OCI-LY1 (cell line): ENCODE measurements at regions not wholly inside any gene's neighbourhood (a gene's known extent, or its start where the extent isn't known, plus 50 kb on each side); places are given as distances from the start of the nearest gene placed in this dataset.

Source experiments
- CTCF ChIP-seq: fragments of 200-600 bp; sonication (generic), shearing (Covaris generic); IDR thresholded peaks from 2 replicates; pipeline ENCODE4 v1.5.1; 2017; ENCODE audit warnings: mild to moderate bottlenecking, antibody characterized with exemption, low read length, moderate library complexity, mixed read lengths
- EZH2 ChIP-seq: fragments of 200-600 bp; sonication (generic), shearing (Covaris generic); IDR thresholded peaks from 2 replicates; pipeline ENCODE4 v1.8.0; 2017; ENCODE audit warnings: borderline replicate concordance, mixed run types, mild to moderate bottlenecking, antibody characterized with exemption, low read length, moderate library complexity, mixed read lengths

GRCh38 chr11:111429066-111429506, 50.0 kb upstream of the POU2AF1 start:
- TF ChIP-seq CTCF (peak; percentile 100), EZH2 (no peak)
